CD4-positive, alpha-beta T cell treated with Interleukin-6 for 4 hours (primary cell): ENCODE measurements at regions not wholly inside any gene's neighbourhood (a gene's known extent, or its start where the extent isn't known, plus 50 kb on each side); places are given as distances from the start of the nearest gene placed in this dataset.

ENCODE experiments used
- DNase-seq: peaks from one replicate; pipeline ENCODE4 v3.0.0-alpha.2; 2020; ENCODE audit warnings: mixed read lengths

DNA sequence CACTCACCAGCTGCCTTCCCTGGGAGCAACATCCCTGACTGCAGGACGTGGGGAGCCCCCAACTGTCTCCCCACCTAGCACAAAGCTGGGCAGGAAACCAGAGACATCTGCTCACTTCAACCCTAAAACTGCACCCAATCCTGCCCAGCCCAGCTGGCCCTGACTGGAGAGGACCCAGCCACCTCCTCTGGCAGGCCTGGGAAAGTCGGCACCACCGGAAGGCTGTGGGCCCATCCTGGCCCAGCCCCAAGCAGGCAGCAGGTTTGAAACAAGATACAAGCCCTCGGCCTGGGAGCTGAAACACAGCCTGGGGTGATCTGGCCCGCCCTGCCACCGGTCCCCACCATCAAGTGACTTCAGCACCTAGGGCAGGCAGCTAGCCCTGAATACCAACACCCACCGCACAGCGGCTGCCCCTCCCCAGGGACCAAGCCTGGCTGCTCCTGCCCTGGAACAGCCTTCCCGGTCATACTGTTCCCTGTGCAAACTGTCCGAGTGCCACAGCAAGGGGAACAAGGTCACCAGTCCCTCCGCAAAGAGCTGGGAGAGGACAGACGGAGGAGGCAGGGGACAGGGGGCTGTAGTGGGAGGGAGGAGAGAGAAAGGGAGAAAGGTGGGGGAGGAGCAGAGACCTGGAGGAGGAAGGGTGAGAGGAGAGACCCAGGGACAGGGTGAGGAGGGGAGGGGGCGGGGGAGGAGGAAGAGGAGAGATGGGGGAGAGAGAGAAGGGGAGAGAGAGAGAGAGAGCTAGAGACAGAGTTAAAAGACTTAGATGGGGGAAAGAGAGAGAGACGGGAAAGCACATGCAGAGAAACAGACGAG is 115.7 kb downstream of the RFLNA start:
- no peak for DNase-seq

DNA sequence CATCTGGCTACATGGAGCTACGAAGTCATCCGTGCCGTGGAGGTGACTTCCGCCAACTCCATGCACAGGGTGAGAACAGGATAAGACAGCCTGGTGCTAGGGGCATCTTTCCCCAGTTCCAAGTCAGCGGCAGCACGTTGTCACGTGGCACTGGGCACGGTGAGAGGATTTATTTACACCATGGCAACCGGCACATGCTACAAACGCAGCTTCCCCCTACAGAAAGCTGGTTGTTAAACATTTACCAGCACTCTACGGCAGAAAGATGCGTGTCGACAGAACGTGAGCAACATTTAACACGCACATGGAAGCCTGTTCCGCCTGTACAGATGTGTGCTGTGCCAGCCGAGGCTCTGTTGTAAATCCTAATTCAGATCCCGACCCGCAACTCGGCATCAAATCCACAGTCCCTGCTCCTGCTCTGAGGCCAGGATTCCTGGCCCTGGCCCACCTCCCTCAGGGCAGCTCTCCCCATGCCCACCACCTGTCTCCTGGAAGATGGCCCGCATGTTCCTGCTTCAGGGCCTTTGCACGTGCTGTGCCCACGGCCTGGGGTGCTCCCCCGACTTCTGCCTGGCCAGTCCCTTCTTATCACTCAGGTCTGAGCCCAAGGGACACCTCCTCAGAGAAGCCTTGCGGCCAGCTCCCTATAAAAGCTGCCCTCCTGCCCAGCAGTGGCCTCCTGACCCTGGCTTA is 114.1 kb downstream of the RFLNA start:
- DNase-seq, result no peak

DNA sequence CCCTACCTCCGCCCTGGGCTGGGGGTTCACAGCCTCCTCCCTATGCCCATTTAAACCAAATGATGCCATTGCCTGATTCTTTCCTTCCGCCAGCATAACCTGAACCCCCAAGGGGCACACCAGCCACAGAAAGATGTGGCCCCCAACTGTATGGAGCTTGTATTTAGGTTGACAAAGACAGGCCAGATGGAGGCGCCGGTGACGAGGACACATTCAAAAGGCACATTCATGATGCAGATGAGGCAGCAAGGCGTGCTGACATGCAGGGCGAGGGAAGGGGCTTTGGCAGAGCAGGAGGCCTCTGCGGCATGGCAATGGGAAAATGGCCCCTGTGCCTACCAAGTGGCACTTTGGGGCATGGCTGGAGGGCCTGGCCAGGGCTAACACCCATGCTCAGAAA is 112.2 kb downstream of the RFLNA start:
- no peak for DNase-seq

DNA sequence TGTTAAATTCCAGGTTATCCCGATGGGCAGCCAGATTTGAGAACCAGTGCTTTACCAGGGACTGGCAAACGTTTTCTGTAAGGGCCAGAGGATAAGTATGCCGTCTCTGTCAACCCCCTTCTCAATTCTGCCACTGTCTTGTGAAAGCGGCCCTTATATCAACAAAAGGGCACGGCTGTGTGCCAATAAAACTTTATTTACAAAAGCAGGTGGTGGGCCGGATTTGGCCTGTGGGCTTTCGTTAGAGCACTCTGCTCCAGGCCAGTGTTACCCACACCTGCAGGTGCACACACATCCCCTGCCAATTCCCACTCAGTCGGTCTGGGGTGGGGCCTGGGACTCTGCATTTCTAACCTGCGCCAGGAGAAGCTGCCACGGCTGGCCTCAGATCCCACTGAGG is 111.2 kb downstream of the RFLNA start:
- DNase-seq, result no peak

DNA sequence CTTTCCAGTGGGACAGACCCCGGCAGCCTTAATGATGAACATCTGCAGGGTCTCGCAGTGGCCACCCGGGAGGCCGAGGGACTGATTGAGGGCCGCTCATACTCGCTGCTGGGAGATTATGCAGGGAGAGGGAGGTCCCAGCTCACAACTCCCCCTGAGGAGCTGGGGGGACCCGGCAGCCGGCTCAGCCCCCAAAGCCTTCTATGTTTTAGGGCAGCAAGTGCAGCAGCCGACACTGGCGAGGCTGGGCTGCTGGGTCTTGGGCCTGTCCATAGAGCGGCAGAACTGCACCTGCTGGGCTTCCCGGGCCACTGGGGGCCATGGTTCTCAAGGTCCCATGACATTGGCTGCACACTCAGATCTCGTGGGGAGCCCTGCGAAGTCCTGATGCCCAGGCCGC is 110.7 kb downstream of the RFLNA start:
- DNase-seq, result no peak

DNA sequence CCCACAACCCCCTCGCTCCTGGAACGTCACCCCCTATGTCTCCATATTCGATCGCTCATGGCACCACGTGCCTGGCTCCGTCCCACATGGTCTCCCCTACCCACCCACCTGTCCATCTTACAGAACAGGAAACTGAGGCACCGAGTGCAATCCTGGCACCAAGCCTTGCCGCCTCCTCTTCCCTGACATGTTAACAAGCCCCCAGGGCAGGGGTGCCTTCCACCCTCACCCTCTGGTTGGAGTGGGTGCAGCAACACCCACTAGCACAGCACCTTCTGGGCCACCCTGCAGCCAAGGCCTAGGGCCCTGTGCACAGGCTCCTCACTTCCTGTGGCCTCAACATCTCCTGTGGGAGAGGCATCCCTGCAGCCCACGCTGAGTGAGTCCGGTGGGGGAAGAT is 110.3 kb downstream of the RFLNA start:
- no peak for DNase-seq

DNA sequence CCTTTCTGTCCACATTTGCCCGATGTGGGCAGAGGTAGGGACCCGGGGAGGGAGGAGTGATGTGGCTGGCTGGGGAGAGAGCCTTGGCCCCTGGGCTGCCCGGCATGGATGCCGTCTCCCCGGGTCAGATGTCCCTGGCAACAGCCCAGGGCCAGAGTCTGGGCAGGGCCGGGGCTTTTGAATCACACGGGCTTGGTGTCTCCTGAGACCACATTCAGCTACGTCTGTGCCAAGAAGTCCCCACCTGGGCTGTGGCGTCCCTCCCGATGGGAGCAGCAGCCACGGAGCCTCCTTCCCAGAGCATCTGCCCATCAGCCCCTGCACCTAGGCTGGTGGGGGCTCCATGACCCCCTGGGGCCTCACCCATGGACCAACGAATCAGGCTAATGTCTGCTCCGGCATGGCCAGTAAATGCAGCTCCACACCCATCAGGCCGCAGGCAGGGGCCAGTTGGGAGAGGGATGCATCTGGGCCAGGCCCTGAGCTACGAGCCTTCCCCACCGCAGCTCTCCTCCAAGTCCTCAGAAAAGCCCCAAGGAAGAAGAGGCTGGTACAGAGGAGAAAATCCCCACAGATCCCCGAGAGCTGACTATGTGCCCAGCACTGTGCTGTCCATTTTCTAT is 109.4 kb downstream of the RFLNA start:
- DNase-seq, result no peak

DNA sequence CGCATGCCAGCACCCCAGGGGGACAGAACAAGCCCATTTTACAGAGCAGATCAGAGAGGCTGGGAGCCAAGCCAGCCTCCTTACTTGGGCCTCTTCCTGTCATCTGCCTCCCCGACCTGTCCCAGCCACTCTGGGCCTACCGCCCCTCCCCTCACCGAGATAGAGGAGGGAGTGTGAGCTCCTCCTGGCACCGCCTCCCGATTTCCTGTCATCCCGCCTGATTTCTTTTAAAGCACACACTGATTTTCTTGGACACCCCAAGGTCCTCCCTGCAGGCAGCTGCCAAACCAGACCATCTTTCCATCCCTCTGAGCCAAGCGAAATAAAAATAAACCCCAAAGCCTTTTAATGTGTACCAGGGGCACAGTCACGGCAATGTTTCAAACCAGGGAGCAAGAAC is 108.4 kb downstream of the RFLNA start:
- DNase-seq, result no peak

DNA sequence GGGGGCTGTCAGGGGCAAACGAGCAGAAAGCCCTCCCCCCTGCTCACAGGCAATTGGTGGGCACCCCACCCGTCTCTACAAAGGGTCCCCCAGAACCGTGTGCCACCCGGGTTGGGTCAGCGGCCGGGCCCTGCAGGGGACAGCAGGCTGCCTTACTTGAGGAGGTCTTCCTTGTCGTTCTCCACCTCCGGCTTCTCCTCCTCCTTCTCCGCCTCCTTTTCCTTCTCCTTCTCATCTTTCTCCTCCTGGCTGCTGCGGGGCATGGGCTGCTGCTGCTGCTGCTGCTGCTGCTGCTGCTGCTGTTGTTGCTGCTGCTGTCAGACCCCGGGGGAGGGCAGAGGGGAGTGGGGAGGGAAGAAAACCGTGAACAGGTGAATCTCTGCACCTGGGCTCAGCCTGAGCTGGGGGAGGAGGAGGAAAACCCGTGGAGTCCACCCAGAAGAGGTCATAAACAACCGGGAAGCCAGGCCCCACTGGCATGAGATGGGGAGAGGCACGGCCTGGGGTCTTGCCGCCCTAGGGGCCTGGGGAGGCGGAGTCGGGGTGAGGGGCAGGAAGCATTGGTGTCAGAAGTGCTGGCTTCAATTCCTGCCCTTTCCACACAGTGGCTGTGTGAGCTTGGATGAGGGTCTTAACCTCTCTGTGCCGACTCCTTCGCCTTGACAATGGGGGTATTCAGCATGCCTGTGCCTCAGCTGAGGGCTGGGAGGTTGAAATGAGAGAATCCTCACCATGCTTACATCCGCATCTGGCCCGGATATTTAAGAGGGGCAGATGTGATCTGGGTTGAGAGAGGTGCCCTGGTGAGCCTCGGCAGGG is 107.6 kb downstream of the RFLNA start:
- DNase-seq, result no peak

DNA sequence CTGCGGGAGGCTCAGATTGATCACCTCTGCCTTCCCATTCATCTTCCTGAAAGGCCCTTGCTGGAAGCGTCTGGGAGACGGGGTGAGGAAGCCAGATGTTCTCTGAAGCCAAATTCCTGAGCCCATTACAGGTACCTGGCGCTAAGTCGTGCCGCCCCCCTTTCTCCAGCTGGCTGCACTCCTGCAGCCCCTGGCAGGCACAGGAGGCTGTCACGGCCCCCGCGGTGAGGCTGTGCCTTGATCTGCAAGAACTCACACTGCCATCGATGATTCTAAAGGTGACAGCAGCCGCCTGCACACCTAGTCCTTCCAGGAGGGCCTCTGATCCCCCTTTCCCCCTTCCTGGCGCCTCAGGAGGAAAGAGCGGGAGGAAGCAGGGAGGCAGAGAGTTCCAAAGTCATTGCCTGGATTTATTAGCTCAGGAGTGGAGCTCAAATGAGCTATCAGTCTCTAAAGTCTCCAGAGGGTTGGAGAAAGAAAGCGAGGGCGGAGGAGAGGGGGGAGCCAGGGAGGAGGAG is 106.9 kb downstream of the RFLNA start:
- DNase-seq, result no peak

DNA sequence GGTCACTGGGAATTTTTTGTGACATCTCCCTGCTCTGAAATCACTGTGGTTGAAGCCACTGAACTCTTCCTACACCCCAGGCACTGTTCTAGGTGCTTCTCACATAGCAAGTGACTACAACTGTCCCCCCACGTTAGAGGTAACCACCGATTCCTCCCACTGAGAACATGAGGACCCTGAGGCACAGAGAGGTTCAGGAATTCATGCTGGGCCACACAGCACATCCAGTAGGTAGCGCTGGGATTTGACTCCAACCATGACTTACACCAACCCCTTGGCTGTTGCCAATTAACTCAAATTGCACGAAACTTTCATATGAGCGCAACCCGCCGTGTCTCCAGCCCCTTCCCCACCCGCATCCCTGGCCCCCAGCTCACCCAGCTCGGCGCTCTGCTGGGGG is 105.2 kb downstream of the RFLNA start:
- DNase-seq, result no peak

DNA sequence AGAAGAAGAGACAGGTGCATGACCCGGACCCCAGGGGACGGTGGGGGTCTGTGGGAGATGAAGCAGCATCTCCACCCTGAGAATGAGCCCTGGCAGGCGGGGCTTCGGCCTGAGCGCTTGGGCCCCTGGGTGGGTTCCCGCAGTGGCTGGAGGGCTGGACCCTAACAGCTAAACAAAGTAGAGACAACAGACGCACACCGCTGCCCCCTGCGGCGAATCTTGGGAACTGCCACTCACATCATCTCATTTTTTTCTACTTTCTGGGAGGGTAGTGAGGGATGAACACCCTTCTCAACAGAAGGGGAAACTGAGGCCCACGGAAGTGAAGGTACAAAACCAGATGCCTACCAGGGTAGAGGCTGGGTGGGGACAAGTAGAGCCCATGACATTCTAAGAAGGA is 104.7 kb downstream of the RFLNA start:
- peak; percentile 47 for DNase-seq

DNA sequence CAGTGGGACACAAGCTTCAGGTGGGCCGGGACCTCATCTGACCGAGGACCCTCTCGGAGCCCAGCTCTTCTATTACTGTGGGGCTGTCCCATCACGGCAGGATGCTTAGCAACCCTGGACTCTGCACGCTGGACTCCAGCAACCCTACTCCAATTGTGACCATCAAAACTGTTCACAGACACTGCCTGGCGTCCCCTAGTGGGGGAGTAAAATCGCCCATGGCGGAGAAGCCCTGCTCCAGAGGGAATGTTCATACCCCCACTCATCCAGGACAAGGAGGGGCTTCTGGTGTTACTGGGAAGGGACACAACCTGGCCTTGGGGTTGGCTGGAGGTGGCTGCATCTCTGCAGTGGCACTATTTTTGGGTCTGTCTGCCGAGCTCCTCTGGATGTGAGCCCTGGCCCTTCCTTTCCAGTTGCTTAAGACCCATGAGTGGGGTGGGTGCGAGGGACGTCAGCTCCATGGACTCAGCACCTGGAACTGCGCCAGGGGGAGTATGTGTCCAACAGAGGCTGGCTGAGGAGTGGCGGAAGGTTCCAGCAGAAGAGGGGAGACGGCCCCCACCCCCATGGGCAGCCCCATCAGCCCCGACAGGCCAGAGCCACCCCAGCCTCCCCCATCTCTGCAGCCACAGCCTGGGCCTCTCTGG is 103.8 kb downstream of the RFLNA start:
- DNase-seq, result no peak

DNA sequence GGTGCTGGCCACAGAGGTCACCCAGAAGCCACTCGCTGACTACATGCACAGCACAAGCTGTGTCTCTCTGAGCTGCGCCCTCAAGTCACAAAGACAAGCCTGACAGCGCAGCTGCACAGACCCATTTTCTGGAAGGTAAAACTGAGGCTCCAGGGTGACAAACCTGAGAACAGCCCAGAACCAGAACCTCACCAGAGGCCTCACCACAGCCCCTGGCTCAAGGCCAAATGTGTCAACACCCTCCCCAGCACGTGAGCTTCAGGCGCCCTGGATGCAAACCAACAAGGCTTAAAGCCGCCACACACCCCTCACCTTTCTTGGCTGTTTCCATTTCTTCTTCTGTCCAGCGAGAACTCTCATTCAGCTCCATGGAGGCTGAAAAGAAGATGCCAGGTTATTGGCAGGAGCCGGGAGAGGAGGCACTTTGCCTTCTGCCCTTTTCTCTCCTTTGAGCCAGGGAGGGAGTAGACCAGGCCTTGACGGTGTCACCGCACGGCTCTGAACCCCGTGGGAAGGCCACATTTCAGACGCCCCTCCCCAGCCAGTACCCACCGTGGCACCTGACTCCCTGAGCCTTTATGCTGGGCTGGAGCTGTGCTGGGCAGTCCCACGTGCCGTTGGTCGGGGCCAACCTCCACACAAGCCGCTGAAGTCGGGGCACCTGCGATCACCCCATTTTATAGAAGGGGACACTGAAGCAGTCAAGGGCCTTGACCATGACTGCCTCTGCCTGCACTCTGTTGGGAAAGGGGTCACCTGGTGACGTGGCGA is 103.1 kb downstream of the RFLNA start:
- peak; percentile 10 for DNase-seq

DNA sequence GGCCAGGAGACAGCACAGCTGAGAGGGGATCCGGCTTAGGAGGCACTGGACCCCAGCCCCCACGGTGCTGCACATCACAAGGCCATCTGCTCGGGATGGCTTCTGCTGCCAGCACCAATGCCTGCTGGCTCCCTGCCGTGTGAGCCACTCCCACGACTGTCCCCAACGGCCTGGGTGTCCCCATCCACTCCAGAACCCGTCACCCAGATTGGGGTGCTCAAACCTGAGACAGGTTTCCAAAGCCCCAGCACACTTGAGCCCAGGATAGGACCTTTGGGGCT is 102.4 kb downstream of the RFLNA start:
- no peak for DNase-seq

DNA sequence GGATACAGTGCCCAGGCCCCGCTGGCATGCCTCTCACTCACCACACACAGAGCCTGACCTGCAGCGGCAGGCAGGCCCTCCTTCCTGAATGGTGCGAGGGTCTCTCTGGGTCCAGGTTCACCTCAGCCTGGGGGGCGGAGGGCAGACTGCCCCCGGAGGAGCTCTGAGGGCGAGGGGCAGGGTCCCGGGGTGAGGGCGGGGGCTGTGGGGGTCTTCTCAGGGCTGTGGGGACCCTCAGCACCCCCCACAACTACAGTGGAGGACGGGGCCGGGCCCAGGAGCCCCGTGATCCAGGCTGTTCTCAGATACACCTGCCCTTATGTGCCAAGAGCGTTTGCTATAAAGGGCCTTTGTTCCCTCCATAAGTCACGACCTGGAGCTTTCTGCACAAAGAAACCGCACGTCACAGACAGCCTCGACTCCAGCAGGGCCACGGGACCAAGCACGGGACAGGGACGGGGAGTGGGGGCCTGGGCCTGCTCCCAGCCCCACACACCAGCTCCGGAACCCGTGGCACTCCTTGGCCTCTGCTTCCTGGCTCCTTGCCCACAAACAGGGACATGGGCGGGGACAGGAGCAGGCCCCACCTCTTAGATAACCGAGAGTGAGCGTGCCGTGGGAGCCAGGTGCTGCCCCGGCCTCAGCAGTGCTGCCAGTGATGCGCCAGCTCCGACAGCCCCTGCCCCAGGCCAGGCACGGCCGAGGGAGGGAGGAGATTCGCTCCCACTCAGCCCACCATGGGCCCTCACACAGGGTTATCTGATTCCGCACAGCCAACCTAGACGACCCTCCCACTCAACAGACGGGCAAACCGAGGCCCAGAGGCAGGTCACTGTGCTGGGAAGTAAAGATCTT is 101.9 kb downstream of the RFLNA start:
- no peak for DNase-seq

DNA sequence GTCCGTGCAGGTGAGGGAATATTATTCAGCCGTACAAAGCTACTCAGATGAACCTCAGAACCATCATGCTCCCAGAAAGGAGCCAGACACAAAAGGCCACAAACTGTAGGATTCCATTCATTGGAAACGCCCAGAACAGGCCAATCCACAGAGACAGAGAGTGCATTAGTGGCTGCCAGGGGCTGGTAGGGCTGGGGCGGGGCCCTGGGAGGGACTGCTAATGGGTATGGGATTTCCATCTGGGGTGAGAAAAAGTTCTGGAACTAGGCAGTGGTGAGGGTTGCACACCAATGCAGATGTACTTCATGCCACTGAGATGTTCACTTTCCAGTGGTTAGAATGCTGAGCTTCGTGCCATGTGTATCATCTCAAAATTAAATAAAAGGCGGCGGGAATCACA is 101.1 kb downstream of the RFLNA start:
- no peak for DNase-seq

DNA sequence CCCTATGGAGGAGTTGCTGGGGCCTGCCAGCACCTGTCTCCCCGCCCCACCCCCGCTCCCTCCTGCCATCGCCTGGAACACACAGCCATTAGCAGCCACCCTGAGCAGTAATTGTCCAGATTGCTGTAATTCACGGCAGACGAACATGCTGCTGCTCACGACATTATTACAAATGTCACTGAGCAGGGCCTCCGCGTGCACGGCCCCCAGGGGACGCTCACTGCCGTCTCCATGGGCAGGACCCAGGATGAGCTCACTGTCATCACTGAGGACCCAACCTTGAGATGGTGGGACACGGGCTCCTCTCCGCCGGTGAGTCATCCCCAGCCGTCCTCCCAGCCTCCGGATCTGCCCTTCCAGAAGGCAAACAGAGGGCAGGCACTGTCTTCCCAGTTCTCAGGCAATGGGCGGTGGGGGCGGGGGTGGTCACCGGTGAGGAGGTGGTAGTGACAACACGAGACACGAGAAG is 100.4 kb downstream of the RFLNA start:
- DNase-seq, result no peak

DNA sequence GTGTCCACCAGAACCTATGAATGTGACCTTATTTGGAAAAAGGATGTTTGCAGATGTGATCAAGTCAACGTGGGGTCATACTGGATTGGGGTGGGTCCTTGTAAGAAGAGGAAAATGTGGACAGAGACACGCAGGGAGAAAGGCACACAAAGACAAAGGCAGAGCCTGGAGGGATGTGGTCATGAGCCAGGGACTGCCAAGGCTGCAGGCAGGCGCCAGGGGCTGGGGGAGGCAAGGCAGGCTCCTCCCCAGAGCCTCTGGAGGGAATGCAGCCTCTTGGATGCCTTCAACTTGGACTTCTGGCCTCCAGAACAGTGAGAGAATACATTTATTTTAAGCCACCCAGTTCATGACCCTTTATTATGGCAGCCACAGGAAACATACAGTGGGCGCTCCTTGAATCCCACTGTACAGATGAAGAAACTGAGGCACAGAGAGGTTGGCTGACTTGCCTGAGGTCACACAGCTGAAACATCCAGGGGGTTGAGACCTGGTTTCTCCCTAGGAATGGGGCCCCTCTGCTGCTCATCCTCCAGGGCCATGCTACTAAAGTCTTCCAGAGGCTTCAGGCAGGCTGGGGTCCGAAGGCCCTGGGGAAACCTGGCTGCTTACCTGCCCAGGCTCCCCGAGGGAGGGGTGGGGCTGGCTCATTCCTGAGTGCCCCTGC is 99.7 kb downstream of the RFLNA start:
- DNase-seq, result no peak

DNA sequence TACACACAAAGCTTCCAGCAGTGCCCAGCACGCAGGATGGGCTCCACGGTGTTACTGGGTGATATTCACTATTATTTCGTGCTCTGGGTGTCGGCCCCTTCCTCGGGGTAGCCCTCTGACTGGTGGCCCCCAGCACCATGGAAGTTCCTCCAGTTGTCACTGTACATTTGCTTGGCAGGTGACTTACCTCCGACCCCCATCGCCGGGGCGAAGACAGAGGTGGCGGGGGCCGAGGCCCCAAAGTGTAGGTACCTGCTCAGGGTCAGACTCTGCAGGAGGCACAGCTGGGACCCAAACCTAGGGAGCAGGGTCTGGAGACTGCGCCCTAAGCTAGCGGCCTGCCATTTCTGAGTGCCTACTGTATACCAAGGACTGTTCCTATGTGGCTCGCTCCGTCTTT is 98.9 kb downstream of the RFLNA start:
- no peak for DNase-seq
